ENCODE measurements at regions not wholly inside any gene's neighbourhood (a gene's known extent, or its start where the extent isn't known, plus 50 kb on each side); places are given as distances from the start of the nearest gene placed in this dataset.
A peak's percentile ranks its signal among the peaks of the same experiment; 100 is the strongest.
"Not testable (repeated sequence)": the region's sequence is repeated elsewhere in the genome, so short reads cannot be mapped to it uniquely, and the experiment has no call there.

- no peak for DNase-seq (ENCODE audit: low spot score)
Observed at GRCh38 chr9:115880221-115880885, 273.2 kb upstream of the PAPPA start.

GRCh38 chr9:115882911-115883310 is 270.7 kb upstream of the PAPPA start:
- DNase-seq (ENCODE audit: low spot score), result no peak

- DNase-seq (ENCODE audit: low spot score), result peak; percentile 43
Observed at GRCh38 chr9:115883467-115884329, 269.9 kb upstream of the PAPPA start.

- DNase-seq (ENCODE audit: low spot score), result no peak
Observed at GRCh38 chr9:115884846-115885245, 268.7 kb upstream of the PAPPA start.

GRCh38 chr9:115888131-115888530 is 265.5 kb upstream of the PAPPA start:
- DNase-seq (ENCODE audit: low spot score), result no peak

- DNase-seq (ENCODE audit: low spot score), result no peak
Observed at GRCh38 chr9:115891929-115892328, 261.7 kb upstream of the PAPPA start.

GRCh38 chr9:115898478-115898877 is 255.1 kb upstream of the PAPPA start:
- not testable (repeated sequence) for DNase-seq (ENCODE audit: low spot score)

- DNase-seq (ENCODE audit: low spot score), result no peak
Observed at GRCh38 chr9:115900698-115901097, 252.9 kb upstream of the PAPPA start.

GRCh38 chr9:115910959-115911358 is 242.6 kb upstream of the PAPPA start:
- DNase-seq (ENCODE audit: low spot score), result no peak

- no peak for DNase-seq (ENCODE audit: low spot score)
Observed at GRCh38 chr9:115912086-115912485, 241.5 kb upstream of the PAPPA start.

GRCh38 chr9:115913696-115914095 is 239.9 kb upstream of the PAPPA start:
- DNase-seq (ENCODE audit: low spot score), result no peak

- DNase-seq (ENCODE audit: low spot score), result no peak
Observed at GRCh38 chr9:115914291-115914690, 239.3 kb upstream of the PAPPA start.

- no peak for DNase-seq (ENCODE audit: low spot score)
Observed at GRCh38 chr9:115921301-115921700, 232.3 kb upstream of the PAPPA start.

GRCh38 chr9:115922444-115922843 is 231.1 kb upstream of the PAPPA start:
- no peak for DNase-seq (ENCODE audit: low spot score)

GRCh38 chr9:115923410-115923809 is 230.2 kb upstream of the PAPPA start:
- DNase-seq (ENCODE audit: low spot score), result no peak

GRCh38 chr9:115923903-115924668 is 229.5 kb upstream of the PAPPA start:
- DNase-seq (ENCODE audit: low spot score), result no peak

GRCh38 chr9:115924669-115924987 is 229.0 kb upstream of the PAPPA start:
- DNase-seq (ENCODE audit: low spot score), result no peak

GRCh38 chr9:115925424-115925823 is 228.2 kb upstream of the PAPPA start:
- no peak for DNase-seq (ENCODE audit: low spot score)

GRCh38 chr9:115930472-115930871 is 223.1 kb upstream of the PAPPA start:
- no peak for DNase-seq (ENCODE audit: low spot score)

- no peak for DNase-seq (ENCODE audit: low spot score)
Observed at GRCh38 chr9:115938479-115938878, 215.1 kb upstream of the PAPPA start.

GRCh38 chr9:115939065-115939765 is 214.4 kb upstream of the PAPPA start:
- peak; percentile 16 for DNase-seq (ENCODE audit: low spot score)
